Activated naive CD4-positive, alpha-beta T cell treated with anti-CD3 and anti-CD28 coated beads for 36 hours (primary cell): ENCODE measurements at regions not wholly inside any gene's neighbourhood (a gene's known extent, or its start where the extent isn't known, plus 50 kb on each side); places are given as distances from the start of the nearest gene placed in this dataset.

Experiments used
- CTCF ChIA-PET: fragments of 350-600 bp; sonication (Branson Sonifier 250); formaldehyde crosslinking; loops from one replicate; lab custom pipeline; 2021; ENCODE audit warnings: antibody characterized with exemption; lab: Charles Lee
- DNase-seq: peaks from one replicate; pipeline ENCODE4 v3.0.0-alpha.2; 2020
- H3K27ac Mint-ChIP-seq: one replicate; pipeline ENCODE4 v1.8.0; 2021; ENCODE audit warnings: mild to moderate bottlenecking, mixed read lengths
- H3K27me3 Mint-ChIP-seq: one replicate; pipeline ENCODE4 v1.8.0; 2021; ENCODE audit warnings: low read depth, mixed read lengths
- H3K36me3 Mint-ChIP-seq: one replicate; pipeline ENCODE4 v1.8.0; 2021; ENCODE audit warnings: low read depth, mixed read lengths
- H3K4me1 Mint-ChIP-seq: one replicate; pipeline ENCODE4 v1.8.0; 2021; ENCODE audit warnings: low read depth, mixed read lengths
- H3K4me3 Mint-ChIP-seq: one replicate; pipeline ENCODE4 v1.8.0; 2021; ENCODE audit warnings: mild to moderate bottlenecking, moderate library complexity, mixed read lengths
- H3K9me3 Mint-ChIP-seq: one replicate; pipeline ENCODE4 v1.8.0; 2021; ENCODE audit warnings: mixed read lengths
- intact Hi-C: fragments of 100-400 bp; cut with micrococcal nuclease; formaldehyde crosslinking; loops from one replicate; pipeline ENCODE4 v1.15.1; 2023

DNA sequence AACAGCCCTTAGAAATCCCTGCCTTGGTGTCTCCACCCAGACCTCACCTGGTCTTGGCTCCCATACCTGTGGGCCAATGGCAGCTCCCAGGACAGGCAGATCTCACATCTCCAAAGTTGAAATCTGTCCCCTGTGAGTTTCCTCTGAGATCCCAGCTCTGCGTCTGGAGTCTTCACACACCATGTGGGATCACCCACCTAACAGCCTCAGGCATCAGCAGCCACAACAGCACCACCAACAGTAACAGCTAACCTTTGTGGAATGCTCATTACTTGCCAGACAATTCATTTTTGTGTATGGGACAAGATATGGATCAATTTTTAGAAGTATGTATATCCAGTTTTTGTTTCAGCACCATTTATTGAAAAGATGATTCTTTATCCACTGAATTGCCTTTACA, 523.2 kb downstream of the MATN1 start:
- Mint-ChIP-seq H3K4me1 (no peaks in the 10 kb centered on the region), H3K36me3 (no peaks in the 10 kb centered on the region), H3K27ac (no peak overlapping the region), H3K4me3 (no peak overlapping the region), H3K9me3 (peaks cover 2% of the 10 kb centered on the region), H3K27me3 (peaks cover 15% of the 10 kb centered on the region)
- intact Hi-C loops: no loop called here
- no peak for DNase-seq
- CTCF ChIA-PET: interaction anchor here (0.8 kb wide), 1 partner anchor 23 kb away, joined by 3 read pairs; no protein-coding TSS in a partner anchor

GRCh38 chr1:30199563-30199962, 523.8 kb downstream of the MATN1 start:
- CTCF ChIA-PET: interaction anchor here (0.6 kb wide), 1 partner anchor 14 kb away, joined by 3 read pairs; no protein-coding TSS in a partner anchor
- H3K4me1 Mint-ChIP-seq: no peaks in the 10 kb centered on the region

GRCh38 chr1:30198795-30199403, 524.5 kb downstream of the MATN1 start:
- CTCF ChIA-PET: interaction anchor here (0.6 kb wide), 1 partner anchor 15 kb away, joined by 3 read pairs; no protein-coding TSS in a partner anchor
- Mint-ChIP-seq H3K27ac (no peak overlapping the region), H3K27me3 (peaks cover 17% of the 10 kb centered on the region), H3K4me3 (no peak overlapping the region), H3K9me3 (peaks cover 2% of the 10 kb centered on the region), H3K36me3 (no peaks in the 10 kb centered on the region), H3K4me1 (no peaks in the 10 kb centered on the region)
- intact Hi-C loops: no loop called here
- no peak for DNase-seq

More at GRCh38 chr1:30199563-30199962, 523.8 kb downstream of the MATN1 start:
- DNase-seq: no peak
- H3K4me3 Mint-ChIP-seq: no peak overlapping the region
- intact Hi-C loops: no loop called here
- peaks cover 2% of the 10 kb centered on the region for H3K9me3 Mint-ChIP-seq
- peaks cover 15% of the 10 kb centered on the region for H3K27me3 Mint-ChIP-seq
- H3K27ac Mint-ChIP-seq: no peak overlapping the region
- H3K36me3 Mint-ChIP-seq: no peaks in the 10 kb centered on the region

- CTCF ChIA-PET: no interaction called here
- no peak for DNase-seq
- H3K9me3 Mint-ChIP-seq: peaks cover 2% of the 10 kb centered on the region
- no peak overlapping the region for H3K4me3 Mint-ChIP-seq
- no peaks in the 10 kb centered on the region for H3K4me1 Mint-ChIP-seq
- no peak overlapping the region for H3K27ac Mint-ChIP-seq
- intact Hi-C loops: no loop called here
- H3K36me3 Mint-ChIP-seq: no peaks in the 10 kb centered on the region
- H3K27me3 Mint-ChIP-seq: peaks cover 17% of the 10 kb centered on the region
These were observed 525.0 kb downstream of the MATN1 start for GRCh38 chr1:30198451-30198760.

GRCh38 chr1:30197639-30198450, 525.5 kb downstream of the MATN1 start:
- CTCF ChIA-PET: no interaction called here
- Mint-ChIP-seq H3K4me1 (no peaks in the 10 kb centered on the region), H3K9me3 (peaks cover 2% of the 10 kb centered on the region)

GRCh38 chr1:30196872-30197638, 526.3 kb downstream of the MATN1 start:
- Mint-ChIP-seq H3K4me1 (no peaks in the 10 kb centered on the region), H3K9me3 (peaks cover 2% of the 10 kb centered on the region), H3K27me3 (peaks cover 19% of the 10 kb centered on the region), H3K4me3 (no peak overlapping the region), H3K27ac (no peak overlapping the region), H3K36me3 (no peaks in the 10 kb centered on the region)
- no peak for DNase-seq
- intact Hi-C loops: no loop called here
- CTCF ChIA-PET: no interaction called here

More at GRCh38 chr1:30197639-30198450, 525.5 kb downstream of the MATN1 start:
- H3K27me3 Mint-ChIP-seq: peaks cover 18% of the 10 kb centered on the region
- no peak for DNase-seq
- H3K36me3 Mint-ChIP-seq: no peaks in the 10 kb centered on the region
- H3K4me3 Mint-ChIP-seq: no peak overlapping the region
- intact Hi-C loops: no loop called here
- no peak overlapping the region for H3K27ac Mint-ChIP-seq

GRCh38 chr1:30196457-30196856, 526.9 kb downstream of the MATN1 start:
- Mint-ChIP-seq H3K9me3 (peaks cover 2% of the 10 kb centered on the region), H3K27me3 (peaks cover 19% of the 10 kb centered on the region), H3K36me3 (no peaks in the 10 kb centered on the region), H3K27ac (no peak overlapping the region), H3K4me1 (no peaks in the 10 kb centered on the region), H3K4me3 (no peak overlapping the region)
- intact Hi-C loops: no loop called here
- no peak for DNase-seq
- CTCF ChIA-PET: no interaction called here

- H3K9me3 Mint-ChIP-seq: no peaks in the 10 kb centered on the region
- intact Hi-C loops: no loop called here
- peaks cover 19% of the 10 kb centered on the region for H3K27me3 Mint-ChIP-seq
- no peaks in the 10 kb centered on the region for H3K4me1 Mint-ChIP-seq
- DNase-seq: no peak
- CTCF ChIA-PET: no interaction called here
- H3K4me3 Mint-ChIP-seq: no peak overlapping the region
- H3K27ac Mint-ChIP-seq: no peak overlapping the region
- H3K36me3 Mint-ChIP-seq: no peaks in the 10 kb centered on the region
These were observed 527.8 kb downstream of the MATN1 start for GRCh38 chr1:30195424-30196134.

DNA sequence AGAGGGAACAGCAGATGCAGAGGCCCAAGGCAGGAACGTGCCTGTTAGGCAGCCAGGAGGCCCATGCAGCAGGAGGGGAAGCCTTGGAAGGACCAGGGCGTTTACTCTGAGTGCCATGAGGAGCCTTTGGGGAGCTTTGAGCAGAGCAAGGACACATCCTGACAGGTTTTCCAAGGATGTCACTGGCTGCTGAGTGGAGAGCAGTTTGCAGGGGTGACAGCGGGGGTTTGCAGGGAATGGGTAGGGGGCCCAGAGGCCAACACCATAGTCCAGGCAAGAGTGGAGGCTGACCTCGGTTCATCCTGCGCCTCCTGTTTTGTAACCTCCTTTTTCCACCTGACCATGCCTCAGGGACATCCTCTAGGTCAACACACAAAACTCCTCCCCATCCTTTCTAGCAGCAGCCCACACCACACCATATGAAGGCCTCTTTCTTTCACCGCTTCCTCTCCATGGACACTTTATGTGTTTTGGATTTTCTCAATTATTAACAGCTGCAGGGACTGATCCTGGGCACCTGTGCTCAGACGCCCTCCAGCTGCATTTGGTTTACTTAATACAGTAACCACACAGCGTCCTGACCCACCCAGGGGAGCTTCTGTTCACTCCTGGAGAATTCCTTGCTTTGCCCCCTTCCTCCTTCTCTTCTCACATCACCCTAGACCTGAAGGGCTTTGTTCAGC, 528.5 kb downstream of the MATN1 start:
- intact Hi-C loops: no loop called here
- CTCF ChIA-PET: no interaction called here
- H3K27ac Mint-ChIP-seq: no peak overlapping the region

DNA sequence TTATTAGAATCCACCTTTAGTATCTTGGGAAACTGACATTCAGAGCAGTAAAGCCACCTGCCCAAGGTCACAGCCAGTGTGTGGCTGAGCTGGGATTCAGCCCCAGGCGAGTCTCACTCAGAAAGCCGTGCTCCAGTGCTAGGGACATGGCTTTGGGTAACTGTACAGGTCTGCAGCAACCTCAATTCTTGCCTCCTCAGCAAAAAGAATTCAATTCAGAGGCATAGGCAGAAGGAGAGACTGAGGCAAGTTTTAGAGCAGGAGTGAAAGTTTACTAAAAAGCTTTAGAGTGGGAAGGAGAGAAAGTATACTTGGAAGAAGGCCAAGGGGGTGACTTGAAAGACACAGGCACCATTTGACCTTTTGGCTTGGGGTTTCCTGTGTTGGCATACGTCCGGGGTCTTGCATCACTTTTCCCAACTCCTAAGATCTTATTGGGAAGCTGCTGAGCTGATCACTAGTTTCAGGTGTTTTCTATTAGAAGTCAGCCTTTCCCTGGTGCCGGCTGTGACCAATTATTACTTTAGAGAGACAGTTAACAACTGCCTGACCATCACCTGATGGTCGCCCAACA, 529.3 kb downstream of the MATN1 start:
- no peaks in the 10 kb centered on the region for H3K4me1 Mint-ChIP-seq
- no peaks in the 10 kb centered on the region for H3K36me3 Mint-ChIP-seq
- no peaks in the 10 kb centered on the region for H3K9me3 Mint-ChIP-seq
- DNase-seq: no peak
- CTCF ChIA-PET: no interaction called here
- H3K27ac Mint-ChIP-seq: no peak overlapping the region
- H3K27me3 Mint-ChIP-seq: peaks cover 25% of the 10 kb centered on the region
- intact Hi-C loops: no loop called here
- no peak overlapping the region for H3K4me3 Mint-ChIP-seq

More for the DNA sequence above, 528.5 kb downstream of the MATN1 start:
- no peaks in the 10 kb centered on the region for H3K4me1 Mint-ChIP-seq
- peaks cover 19% of the 10 kb centered on the region for H3K27me3 Mint-ChIP-seq
- H3K9me3 Mint-ChIP-seq: no peaks in the 10 kb centered on the region
- no peak for DNase-seq
- no peak overlapping the region for H3K4me3 Mint-ChIP-seq
- no peaks in the 10 kb centered on the region for H3K36me3 Mint-ChIP-seq

DNA sequence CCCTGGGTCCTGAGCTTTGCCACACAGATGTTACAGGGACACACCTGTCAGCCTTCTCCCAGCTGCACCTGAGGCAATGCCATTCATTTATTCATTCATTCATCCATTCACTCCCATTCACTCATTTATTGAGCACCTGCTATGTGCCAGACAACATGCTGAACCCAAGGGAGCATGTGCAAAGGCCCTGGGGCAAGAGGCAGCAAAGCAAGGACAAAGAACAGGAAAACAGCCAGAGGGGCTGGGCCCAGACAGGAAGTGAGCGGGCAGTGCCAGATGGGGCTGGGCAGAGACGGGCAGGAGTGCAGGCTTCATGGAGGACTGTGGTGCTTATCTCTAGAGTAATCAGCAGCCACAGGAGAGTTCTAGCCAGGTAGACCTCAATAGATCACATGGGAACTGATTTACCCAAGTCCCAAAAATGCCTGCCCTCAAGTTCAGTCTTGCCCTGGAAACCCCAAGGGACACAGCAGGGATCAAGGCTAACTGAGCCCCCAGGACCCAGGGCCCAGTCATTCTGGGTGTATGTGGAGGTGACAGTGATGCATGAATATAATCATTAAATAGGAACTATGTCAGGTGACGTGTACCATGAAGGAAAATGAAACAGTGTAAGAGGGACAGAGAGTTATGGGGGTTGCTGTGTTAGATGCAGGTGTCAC, 530.3 kb downstream of the MATN1 start:
- no peak for DNase-seq
- H3K9me3 Mint-ChIP-seq: no peaks in the 10 kb centered on the region
- intact Hi-C loops: no loop called here
- CTCF ChIA-PET: no interaction called here
- no peaks in the 10 kb centered on the region for H3K36me3 Mint-ChIP-seq
- H3K27ac Mint-ChIP-seq: no peak overlapping the region
- no peak overlapping the region for H3K4me3 Mint-ChIP-seq
- H3K4me1 Mint-ChIP-seq: no peaks in the 10 kb centered on the region
- H3K27me3 Mint-ChIP-seq: peaks cover 28% of the 10 kb centered on the region
